Body of pancreas (tissue), 4 donors: ENCODE measurements at regions not wholly inside any gene's neighbourhood (a gene's known extent, or its start where the extent isn't known, plus 50 kb on each side); places are given as distances from the start of the nearest gene placed in this dataset.

ENCODE experiments used
- POLR2A ChIP-seq, 3 donors: fragments of 450-650 bp; IDR thresholded peaks; one replicate each; pipeline ENCODE4 v1.6.1; 2016; ENCODE audit warnings: antibody characterized with exemption in 3 of 3, mild to moderate bottlenecking in 2 of 3
- TF ChIP-seq, protein P1 (sequence below), 7 experiments: fragments of 450-650 bp in 4 of 7; fragments of 200-600 bp in 3 of 7; sonication (generic) in 3 of 7; IDR thresholded peaks; one replicate each; pipeline ENCODE4 v1.5.1; 2016 to 2019; ENCODE audit warnings: antibody characterized with exemption in 7 of 7

DNA sequence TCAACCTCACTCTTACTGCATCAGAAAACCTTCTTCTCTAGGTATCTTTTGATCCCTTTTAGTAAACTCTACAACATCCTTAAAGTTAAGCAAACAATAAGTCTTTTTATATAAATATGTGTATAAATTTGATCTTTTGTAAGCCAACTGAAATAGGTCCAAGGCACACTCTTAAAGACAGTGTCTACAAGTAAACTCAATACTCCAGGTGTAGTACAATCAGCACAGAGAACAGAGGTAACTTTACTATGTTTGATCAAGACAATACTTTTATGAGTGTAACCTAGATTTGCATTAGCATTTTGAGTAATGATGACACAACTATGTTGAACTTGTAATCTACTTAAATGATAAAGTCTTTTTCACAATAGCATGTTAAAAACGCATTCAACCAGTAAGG is 593.1 kb upstream of the CHAC2 start:
- TF ChIP-seq, protein P1, sequence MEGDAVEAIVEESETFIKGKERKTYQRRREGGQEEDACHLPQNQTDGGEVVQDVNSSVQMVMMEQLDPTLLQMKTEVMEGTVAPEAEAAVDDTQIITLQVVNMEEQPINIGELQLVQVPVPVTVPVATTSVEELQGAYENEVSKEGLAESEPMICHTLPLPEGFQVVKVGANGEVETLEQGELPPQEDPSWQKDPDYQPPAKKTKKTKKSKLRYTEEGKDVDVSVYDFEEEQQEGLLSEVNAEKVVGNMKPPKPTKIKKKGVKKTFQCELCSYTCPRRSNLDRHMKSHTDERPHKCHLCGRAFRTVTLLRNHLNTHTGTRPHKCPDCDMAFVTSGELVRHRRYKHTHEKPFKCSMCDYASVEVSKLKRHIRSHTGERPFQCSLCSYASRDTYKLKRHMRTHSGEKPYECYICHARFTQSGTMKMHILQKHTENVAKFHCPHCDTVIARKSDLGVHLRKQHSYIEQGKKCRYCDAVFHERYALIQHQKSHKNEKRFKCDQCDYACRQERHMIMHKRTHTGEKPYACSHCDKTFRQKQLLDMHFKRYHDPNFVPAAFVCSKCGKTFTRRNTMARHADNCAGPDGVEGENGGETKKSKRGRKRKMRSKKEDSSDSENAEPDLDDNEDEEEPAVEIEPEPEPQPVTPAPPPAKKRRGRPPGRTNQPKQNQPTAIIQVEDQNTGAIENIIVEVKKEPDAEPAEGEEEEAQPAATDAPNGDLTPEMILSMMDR (IDR thresholded peaks at IDR 0.05), result no peak
- TF ChIP-seq POLR2A (IDR thresholded peaks at IDR 0.05), result no peak
